Neutrophil (primary cell): ENCODE measurements at regions not wholly inside any gene's neighbourhood (a gene's known extent, or its start where the extent isn't known, plus 50 kb on each side); places are given as distances from the start of the nearest gene placed in this dataset.

Experiments used
- H3K27ac ChIP-seq: fragments of 200-600 bp; sonication (generic); 2 replicates; pipeline ENCODE4 v1.5.1; 2016; ENCODE audit warnings: mild to moderate bottlenecking, moderate library complexity
- H3K27me3 ChIP-seq: fragments of 200-600 bp; sonication (generic); 2 replicates; pipeline ENCODE4 v1.6.0; 2016; ENCODE audit warnings: mild to moderate bottlenecking
- H3K36me3 ChIP-seq: fragments of 200-600 bp; sonication (generic); 2 replicates; pipeline ENCODE4 v1.5.1; 2017
- H3K4me1 ChIP-seq, 2 experiments: fragments of 200-600 bp in 1 of 2; sonication (generic) in 1 of 2; 1 replicate in 1 of 2; 2 replicates in 1 of 2; pipeline versions ENCODE4 v1.5.1 to v1.6.1; 2013 to 2016; ENCODE audit warnings: low read depth in 1 of 2, low read length in 1 of 2, mild to moderate bottlenecking in 1 of 2, moderate library complexity in 1 of 2; ENCODE audit not compliant: control insufficient read depth in 1 of 2, insufficient read depth in 1 of 2
- H3K4me3 ChIP-seq, 2 experiments: fragments of 200-600 bp in 1 of 2; sonication (generic) in 1 of 2; 1 replicate in 1 of 2; 2 replicates in 1 of 2; pipeline ENCODE4 v1.5.1; 2013 to 2016; ENCODE audit warnings: low read depth in 1 of 2, low read length in 1 of 2, mild to moderate bottlenecking in 1 of 2, moderate library complexity in 1 of 2
- H3K9me3 ChIP-seq: fragments of 200-600 bp; sonication (generic); 2 replicates; pipeline ENCODE4 v1.5.1; 2016
- CTCF ChIP-seq: fragments of 200-600 bp; sonication (generic); IDR thresholded peaks from 2 replicates; pipeline ENCODE4 v1.5.1; 2016; ENCODE audit warnings: antibody characterized with exemption

- H3K27me3 ChIP-seq = peaks cover 6% of the 10 kb centered on the region
- no peak overlapping the region for H3K4me3 ChIP-seq
- H3K27ac ChIP-seq = no peak overlapping the region
- TF ChIP-seq CTCF = no peak
- no peaks in the 10 kb centered on the region for H3K9me3 ChIP-seq
- peaks cover 18 to 22% of the 10 kb centered on the region in 2 experiments for H3K4me1 ChIP-seq
- no peaks in the 10 kb centered on the region for H3K36me3 ChIP-seq
Measured at GRCh38 chr12:4108803-4109345, 164.7 kb upstream of the CCND2 start.

- no peak overlapping the region for H3K4me3 ChIP-seq
- no peak for TF ChIP-seq CTCF
- no peaks in the 10 kb centered on the region for H3K36me3 ChIP-seq
- no peak overlapping the region for H3K27ac ChIP-seq
- no peaks in the 10 kb centered on the region for H3K9me3 ChIP-seq
- H3K4me1 ChIP-seq = peaks cover 18 to 22% of the 10 kb centered on the region in 2 experiments
- peaks cover 6% of the 10 kb centered on the region for H3K27me3 ChIP-seq
Measured at GRCh38 chr12:4107911-4108697, 165.5 kb upstream of the CCND2 start.

- H3K9me3 ChIP-seq = no peaks in the 10 kb centered on the region
- no peaks in the 10 kb centered on the region for H3K36me3 ChIP-seq
- TF ChIP-seq CTCF = peak; percentile 84
- no peak overlapping the region for H3K27ac ChIP-seq
- no peak overlapping the region for H3K4me3 ChIP-seq
- H3K4me1 ChIP-seq = peaks cover 18 to 21% of the 10 kb centered on the region in 2 experiments
- peaks cover 6% of the 10 kb centered on the region for H3K27me3 ChIP-seq
Measured at GRCh38 chr12:4107436-4107878, 166.1 kb upstream of the CCND2 start.

GRCh38 chr12:4106621-4107020 lies 166.9 kb upstream of the CCND2 start:
- H3K36me3 ChIP-seq = no peaks in the 10 kb centered on the region
- TF ChIP-seq CTCF = no peak
- peaks cover 11 to 13% of the 10 kb centered on the region in 2 experiments for H3K4me1 ChIP-seq
- H3K9me3 ChIP-seq = no peaks in the 10 kb centered on the region
- H3K4me3 ChIP-seq = no peak overlapping the region
- peaks cover 6% of the 10 kb centered on the region for H3K27me3 ChIP-seq
- no peak overlapping the region for H3K27ac ChIP-seq

- Histone ChIP-seq H3K36me3 (no peaks in the 10 kb centered on the region), H3K9me3 (no peaks in the 10 kb centered on the region), H3K27me3 (peaks cover 6% of the 10 kb centered on the region), H3K4me3 (no peak overlapping the region), H3K4me1 (peaks cover 6 to 7% of the 10 kb centered on the region in 2 experiments), H3K27ac (no peak overlapping the region)
- no peak for TF ChIP-seq CTCF
Measured at GRCh38 chr12:4104722-4105244, 168.8 kb upstream of the CCND2 start.
